Neural progenitor cell (in vitro differentiated cells): ENCODE measurements at regions not wholly inside any gene's neighbourhood (a gene's known extent, or its start where the extent isn't known, plus 50 kb on each side); places are given as distances from the start of the nearest gene placed in this dataset.
A peak's percentile ranks its signal among the peaks of the same experiment; 100 is the strongest.

Source experiments
- DNase-seq: peaks from one replicate; pipeline ENCODE4 v3.0.0-alpha.2; 2016; ENCODE audit warnings: low spot score
- H2AFZ ChIP-seq: fragments of 200-600 bp; sonication (generic); replicated peaks from 2 replicates; pipeline ENCODE4 v1.6.1; 2016; ENCODE audit warnings: antibody characterized with exemption
- H3F3A ChIP-seq: fragments of 200-600 bp; sonication (generic); 2 replicates; pipeline ENCODE4 v1.6.1; 2016; ENCODE audit warnings: antibody characterized with exemption, low read depth
- H3K27ac ChIP-seq: fragments of 200-600 bp; sonication (generic); 2 replicates; pipeline ENCODE4 v1.5.1; 2016; ENCODE audit warnings: mild to moderate bottlenecking
- H3K27me3 ChIP-seq: fragments of 200-600 bp; sonication (generic); 2 replicates; pipeline ENCODE4 v1.6.1; 2016; ENCODE audit warnings: mild to moderate bottlenecking, moderate library complexity
- H3K36me3 ChIP-seq: fragments of 200-600 bp; sonication (generic); 2 replicates; pipeline ENCODE4 v1.5.1; 2016
- H3K4me1 ChIP-seq: fragments of 200-600 bp; sonication (generic); 2 replicates; pipeline ENCODE4 v1.6.1; 2016; ENCODE audit warnings: mixed run types
- H3K4me2 ChIP-seq: fragments of 200-600 bp; sonication (generic); 2 replicates; pipeline ENCODE4 v1.6.1; 2016
- H3K4me3 ChIP-seq: fragments of 200-600 bp; sonication (generic); 2 replicates; pipeline ENCODE4 v1.5.1; 2016
- H3K79me2 ChIP-seq: fragments of 200-600 bp; sonication (generic); 2 replicates; pipeline ENCODE4 v1.6.1; 2016; ENCODE audit warnings: low read depth
- H3K9ac ChIP-seq: fragments of 200-600 bp; sonication (generic); 2 replicates; pipeline ENCODE4 v1.6.1; 2016
- H3K9me3 ChIP-seq: fragments of 200-600 bp; sonication (generic); 2 replicates; pipeline ENCODE4 v1.5.1; 2016; ENCODE audit warnings: low read depth
- H4K20me1 ChIP-seq: fragments of 200-600 bp; sonication (generic); 2 replicates; pipeline ENCODE4 v1.6.1; 2016; ENCODE audit warnings: low read depth
- H3K27ac Mint-ChIP-seq: 3 replicates; pipeline ENCODE4 v1.8.0; 2021; ENCODE audit warnings: mixed read lengths
- H3K27me3 Mint-ChIP-seq: 2 replicates; pipeline ENCODE4 v1.8.0; 2022; ENCODE audit warnings: low read depth, mild to moderate bottlenecking, inconsistent platforms, moderate library complexity, mixed read lengths; ENCODE audit not compliant: insufficient read depth
- H3K36me3 Mint-ChIP-seq: 3 replicates; pipeline ENCODE4 v1.8.0; 2021; ENCODE audit warnings: mixed read lengths
- H3K4me1 Mint-ChIP-seq: 3 replicates; pipeline ENCODE4 v1.8.0; 2021; ENCODE audit warnings: mixed read lengths
- H3K4me3 Mint-ChIP-seq: 3 replicates; pipeline ENCODE4 v1.8.0; 2021; ENCODE audit warnings: mild to moderate bottlenecking, moderate library complexity, mixed read lengths
- H3K9me3 Mint-ChIP-seq: 3 replicates; pipeline ENCODE4 v1.8.0; 2020; ENCODE audit warnings: mixed read lengths
- EZH2 ChIP-seq: fragments of 200-600 bp; sonication (generic); IDR thresholded peaks from 2 replicates; pipeline ENCODE4 v1.6.1; 2017; ENCODE audit warnings: antibody characterized with exemption, mild to moderate bottlenecking, moderate library complexity
- EZH2phosphoT487 ChIP-seq: fragments of 200-600 bp; sonication (generic); IDR thresholded peaks from 2 replicates; pipeline ENCODE4 v1.6.1; 2017; ENCODE audit warnings: antibody characterized with exemption
- TF ChIP-seq, protein P1 (sequence below): fragments of 200-600 bp; sonication (generic); IDR thresholded peaks from 2 replicates; pipeline ENCODE4 v1.5.1; 2017; ENCODE audit warnings: antibody characterized with exemption, mild to moderate bottlenecking

- TF ChIP-seq, protein P1, sequence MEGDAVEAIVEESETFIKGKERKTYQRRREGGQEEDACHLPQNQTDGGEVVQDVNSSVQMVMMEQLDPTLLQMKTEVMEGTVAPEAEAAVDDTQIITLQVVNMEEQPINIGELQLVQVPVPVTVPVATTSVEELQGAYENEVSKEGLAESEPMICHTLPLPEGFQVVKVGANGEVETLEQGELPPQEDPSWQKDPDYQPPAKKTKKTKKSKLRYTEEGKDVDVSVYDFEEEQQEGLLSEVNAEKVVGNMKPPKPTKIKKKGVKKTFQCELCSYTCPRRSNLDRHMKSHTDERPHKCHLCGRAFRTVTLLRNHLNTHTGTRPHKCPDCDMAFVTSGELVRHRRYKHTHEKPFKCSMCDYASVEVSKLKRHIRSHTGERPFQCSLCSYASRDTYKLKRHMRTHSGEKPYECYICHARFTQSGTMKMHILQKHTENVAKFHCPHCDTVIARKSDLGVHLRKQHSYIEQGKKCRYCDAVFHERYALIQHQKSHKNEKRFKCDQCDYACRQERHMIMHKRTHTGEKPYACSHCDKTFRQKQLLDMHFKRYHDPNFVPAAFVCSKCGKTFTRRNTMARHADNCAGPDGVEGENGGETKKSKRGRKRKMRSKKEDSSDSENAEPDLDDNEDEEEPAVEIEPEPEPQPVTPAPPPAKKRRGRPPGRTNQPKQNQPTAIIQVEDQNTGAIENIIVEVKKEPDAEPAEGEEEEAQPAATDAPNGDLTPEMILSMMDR: no peak
- TF ChIP-seq EZH2 (no peak), EZH2phosphoT487 (no peak)
- no peaks in the 10 kb centered on the region for H3K9me3 ChIP-seq
- no peaks in the 10 kb centered on the region for H3K27me3 ChIP-seq
- no peaks in the 10 kb centered on the region for H3K79me2 ChIP-seq
- Mint-ChIP-seq H3K4me1 (peaks cover 18% of the 10 kb centered on the region), H3K27me3 (peaks cover 15% of the 10 kb centered on the region), H3K36me3 (no peaks in the 10 kb centered on the region), H3K9me3 (peaks cover 7% of the 10 kb centered on the region), H3K4me3 (no peak overlapping the region), H3K27ac (no peak overlapping the region)
- no peaks in the 10 kb centered on the region for H3K36me3 ChIP-seq
- H3F3A ChIP-seq: peaks cover 3% of the 10 kb centered on the region
- H4K20me1 ChIP-seq: no peaks in the 10 kb centered on the region
- no peak overlapping the region for H3K9ac ChIP-seq
- no peak overlapping the region for H3K4me3 ChIP-seq
- H2AFZ ChIP-seq: no peak overlapping the region
- peaks cover 8% of the 10 kb centered on the region for H3K4me1 ChIP-seq
- H3K27ac ChIP-seq: no peak overlapping the region
- peak overlapping the region; percentile 10 for H3K4me2 ChIP-seq
- no peak for DNase-seq
These were observed 541.2 kb upstream of the CDH5 start for GRCh38 chr16:65825191-65825856.

DNA sequence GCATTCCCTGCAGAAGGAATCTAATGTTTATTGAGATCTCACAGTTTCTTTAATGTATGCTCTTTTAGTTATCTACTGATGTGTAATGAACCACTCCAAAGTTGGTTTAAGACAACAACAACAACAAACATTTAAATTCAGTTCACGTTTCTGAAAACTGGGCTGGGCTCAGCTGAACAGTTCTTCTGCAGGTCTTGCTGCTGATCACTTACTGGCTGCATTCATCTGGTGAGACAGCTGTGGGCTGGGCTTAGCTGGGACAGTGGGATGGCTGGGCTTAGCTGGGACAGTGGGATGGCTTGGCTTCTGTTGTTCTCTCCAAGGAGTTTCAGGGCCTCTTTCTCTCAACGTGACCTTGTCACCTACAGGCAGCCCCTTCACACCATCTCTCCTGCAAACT lies 544.3 kb upstream of the CDH5 start:
- H2AFZ ChIP-seq: no peak overlapping the region
- Mint-ChIP-seq H3K4me3 (no peak overlapping the region), H3K4me1 (peaks cover 18% of the 10 kb centered on the region), H3K36me3 (no peaks in the 10 kb centered on the region), H3K9me3 (peaks cover 7% of the 10 kb centered on the region), H3K27me3 (peaks cover 13% of the 10 kb centered on the region), H3K27ac (no peak overlapping the region)
- H3K27ac ChIP-seq: no peak overlapping the region
- no peaks in the 10 kb centered on the region for H4K20me1 ChIP-seq
- no peak overlapping the region for H3K9ac ChIP-seq
- H3K4me1 ChIP-seq: peaks cover 11% of the 10 kb centered on the region
- no peak overlapping the region for H3K4me2 ChIP-seq
- no peaks in the 10 kb centered on the region for H3K36me3 ChIP-seq
- peaks cover 3% of the 10 kb centered on the region for H3F3A ChIP-seq
- no peak overlapping the region for H3K4me3 ChIP-seq
- H3K79me2 ChIP-seq: no peaks in the 10 kb centered on the region
- no peak for DNase-seq
- TF ChIP-seq EZH2: no peak
- H3K9me3 ChIP-seq: no peaks in the 10 kb centered on the region
- H3K27me3 ChIP-seq: no peaks in the 10 kb centered on the region

GRCh38 chr16:65819136-65819898 lies 547.2 kb upstream of the CDH5 start:
- H3K27me3 Mint-ChIP-seq: peaks cover 9% of the 10 kb centered on the region
- H3K4me3 Mint-ChIP-seq: no peak overlapping the region
- Histone ChIP-seq H3K4me2 (no peak overlapping the region), H3K4me1 (peaks cover 9% of the 10 kb centered on the region), H3K27ac (no peak overlapping the region), H3K79me2 (no peaks in the 10 kb centered on the region), H3K4me3 (no peak overlapping the region), H3F3A (no peaks in the 10 kb centered on the region), H3K36me3 (no peaks in the 10 kb centered on the region), H3K9me3 (no peaks in the 10 kb centered on the region), H3K27me3 (no peaks in the 10 kb centered on the region), H2AFZ (no peak overlapping the region), H4K20me1 (no peaks in the 10 kb centered on the region), H3K9ac (no peak overlapping the region)
- H3K27ac Mint-ChIP-seq: no peak overlapping the region
- H3K9me3 Mint-ChIP-seq: peaks cover 7% of the 10 kb centered on the region
- DNase-seq: no peak
- TF ChIP-seq EZH2phosphoT487: no peak
- no peak for TF ChIP-seq EZH2
- TF ChIP-seq, protein P1: no peak
- no peaks in the 10 kb centered on the region for H3K36me3 Mint-ChIP-seq
- H3K4me1 Mint-ChIP-seq: peaks cover 4% of the 10 kb centered on the region

DNA sequence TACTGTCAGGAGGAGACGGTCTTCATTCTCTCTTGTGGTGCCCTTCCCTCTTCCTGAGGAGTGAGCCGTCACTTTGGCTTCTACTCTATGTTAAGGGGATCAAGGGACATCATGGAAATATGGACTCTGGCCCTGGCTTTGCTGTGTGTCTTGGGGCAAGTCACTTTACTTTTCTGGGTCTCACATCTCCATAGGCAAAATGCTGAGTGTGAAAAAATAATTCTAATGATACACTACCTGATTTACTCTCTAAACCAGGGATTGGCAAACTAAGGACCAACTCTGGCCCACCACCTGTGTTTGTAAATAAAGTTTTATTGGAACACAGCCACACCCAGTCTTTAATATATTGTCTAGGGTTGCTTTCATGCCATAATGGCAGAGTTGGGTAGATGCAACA lies 548.7 kb upstream of the CDH5 start:
- H3K79me2 ChIP-seq: no peaks in the 10 kb centered on the region
- no peaks in the 10 kb centered on the region for H4K20me1 ChIP-seq
- no peak for DNase-seq
- H3K27ac Mint-ChIP-seq: no peak overlapping the region
- H3K4me3 ChIP-seq: no peak overlapping the region
- H3K4me1 ChIP-seq: peaks cover 9% of the 10 kb centered on the region
- H3K27ac ChIP-seq: no peak overlapping the region
- H3K9me3 Mint-ChIP-seq: peaks cover 7% of the 10 kb centered on the region
- no peak overlapping the region for H3K9ac ChIP-seq
- H3K4me1 Mint-ChIP-seq: no peaks in the 10 kb centered on the region
- H3K27me3 Mint-ChIP-seq: peaks cover 6% of the 10 kb centered on the region
- H3K4me3 Mint-ChIP-seq: no peak overlapping the region
- no peaks in the 10 kb centered on the region for H3F3A ChIP-seq
- H3K27me3 ChIP-seq: no peaks in the 10 kb centered on the region
- no peaks in the 10 kb centered on the region for H3K9me3 ChIP-seq
- no peak for TF ChIP-seq EZH2phosphoT487
- TF ChIP-seq, protein P1: no peak
- no peak for TF ChIP-seq EZH2
- no peaks in the 10 kb centered on the region for H3K36me3 Mint-ChIP-seq
- no peak overlapping the region for H2AFZ ChIP-seq
- H3K36me3 ChIP-seq: no peaks in the 10 kb centered on the region
- no peak overlapping the region for H3K4me2 ChIP-seq
